H1 (cell line): ENCODE measurements at regions not wholly inside any gene's neighbourhood (a gene's known extent, or its start where the extent isn't known, plus 50 kb on each side); places are given as distances from the start of the nearest gene placed in this dataset.

ENCODE experiments used
- CTCF ChIA-PET: fragments of 300-600 bp; sonication (Branson Sonifier 250); formaldehyde crosslinking; loops from one replicate; lab custom pipeline; 2021; ENCODE audit not compliant: partially characterized antibody; lab: Charles Lee
- POLR2A ChIA-PET: fragments of 300-600 bp; sonication (Branson Sonifier 250); formaldehyde crosslinking; loops from one replicate; lab custom pipeline; 2021; ENCODE audit warnings: inconsistent platforms; ENCODE audit not compliant: partially characterized antibody; lab: Charles Lee
- DNase-seq, 2 experiments: peaks; one replicate each; pipeline versions ENCODE4 v3.0.0 to v3.0.0-alpha.2; 2010 to 2022; ENCODE audit warnings: low spot score in 2 of 2, low read depth in 1 of 2, mixed read lengths in 1 of 2
- FAIRE-seq: peaks from 2 replicates; lab custom pipeline; 2011; peaks lifted over from hg19 to GRCh38; lab: Jason Lieb, UNC
- H2AFZ ChIP-seq: 2 replicates; pipeline ENCODE4 v1.8.1; 2012; ENCODE audit warnings: low read length, inconsistent platforms
- H2AK5ac ChIP-seq: 2 replicates; pipeline ENCODE4 v1.6.1; 2013; ENCODE audit warnings: low read depth, low read length
- H2BK120ac ChIP-seq: replicated peaks from 2 replicates; pipeline ENCODE3; 2013; ENCODE audit warnings: low read depth, low read length, inconsistent platforms
- H2BK12ac ChIP-seq: 2 replicates; pipeline ENCODE4 v1.6.1; 2013; ENCODE audit warnings: low read depth, low read length
- H2BK15ac ChIP-seq: 2 replicates; pipeline ENCODE4 v1.6.1; 2013; ENCODE audit warnings: low read length
- H2BK20ac ChIP-seq: 2 replicates; pipeline ENCODE4 v1.6.1; 2013; ENCODE audit warnings: low read length
- H2BK5ac ChIP-seq: 2 replicates; pipeline ENCODE4 v1.6.1; 2013; ENCODE audit warnings: low read depth, low read length
- H3K14ac ChIP-seq: 2 replicates; pipeline ENCODE4 v1.6.1; 2013; ENCODE audit warnings: inconsistent platforms; ENCODE audit not compliant: insufficient read length
- H3K18ac ChIP-seq: 2 replicates; pipeline ENCODE4 v1.6.1; 2013; ENCODE audit warnings: low read length; ENCODE audit errors: extremely low read depth
- H3K23ac ChIP-seq: 2 replicates; pipeline ENCODE4 v1.6.1; 2013; ENCODE audit warnings: inconsistent platforms; ENCODE audit not compliant: insufficient read length
- H3K23me2 ChIP-seq: 2 replicates; pipeline ENCODE4 v1.6.1; 2013; ENCODE audit warnings: low read depth, low read length
- H3K27ac ChIP-seq: 2 replicates; pipeline ENCODE4 v1.6.1; 2011; ENCODE audit warnings: low read depth, low read length, inconsistent platforms
- H3K27me3 ChIP-seq, 4 experiments: replicated peaks in 1 of 4; 1 replicate in 1 of 4; 2 replicates in 3 of 4; pipeline versions ENCODE4 v1.6.1 to v1.8.1; 2011 to 2013; ENCODE audit warnings: low read length in 3 of 4, mild to moderate bottlenecking in 3 of 4, inconsistent platforms in 2 of 4, mixed read lengths in 2 of 4, moderate library complexity in 1 of 4; ENCODE audit not compliant: control insufficient read depth in 3 of 4, insufficient read depth in 3 of 4; ENCODE audit errors: extremely low read depth in 1 of 4
- H3K36me3 ChIP-seq, 4 experiments: 2 replicates each; pipeline versions ENCODE4 v1.6.1 to v1.8.1; 2011 to 2013; ENCODE audit warnings: mild to moderate bottlenecking in 4 of 4, low read length in 3 of 4, moderate library complexity in 2 of 4, control low read depth in 1 of 4, inconsistent platforms in 1 of 4; ENCODE audit not compliant: insufficient read depth in 4 of 4, control insufficient read depth in 2 of 4
- H3K4ac ChIP-seq: replicated peaks from 2 replicates; pipeline ENCODE3; 2013; ENCODE audit warnings: low read length, low read depth, mixed read lengths, inconsistent platforms; ENCODE audit not compliant: insufficient read length
- H3K4me1 ChIP-seq, 4 experiments: replicated peaks in 1 of 4; 1 replicate in 1 of 4; 2 replicates in 3 of 4; pipeline versions ENCODE4 v1.6.1 to v1.8.1; 2011 to 2013; ENCODE audit warnings: low read length in 3 of 4, inconsistent platforms in 2 of 4, mixed read lengths in 1 of 4; ENCODE audit not compliant: insufficient read depth in 4 of 4, control insufficient read depth in 3 of 4
- H3K4me2 ChIP-seq, 2 experiments: 2 replicates each; pipeline versions ENCODE4 v1.6.1 to v1.8.1; 2011 to 2013; ENCODE audit warnings: low read depth in 2 of 2, low read length in 2 of 2, control low read depth in 1 of 2, inconsistent platforms in 1 of 2, mild to moderate bottlenecking in 1 of 2; ENCODE audit not compliant: insufficient read depth in 1 of 2
- H3K4me3 ChIP-seq, 4 experiments: fragments of 200-600, 300-600 bp in 1 of 4; sonication (generic), shearing (Covaris generic), sonication (Bioruptor Twin) in 1 of 4; 2 replicates each; pipeline versions ENCODE4 v1.5.1 to v1.8.1; 2011 to 2016; ENCODE audit warnings: low read length in 4 of 4, low read depth in 3 of 4, control low read depth in 2 of 4, inconsistent platforms in 2 of 4, mild to moderate bottlenecking in 2 of 4, mixed read lengths in 1 of 4, moderate library complexity in 1 of 4; ENCODE audit not compliant: insufficient read depth in 2 of 4; ENCODE audit errors: extremely low read depth in 1 of 4
- H3K56ac ChIP-seq: replicated peaks from 2 replicates; pipeline ENCODE3; 2013; ENCODE audit warnings: low read depth, mild to moderate bottlenecking, mixed read lengths, low read length, inconsistent platforms; ENCODE audit not compliant: insufficient read length
- H3K79me1 ChIP-seq: 2 replicates; pipeline ENCODE4 v1.6.1; 2013; ENCODE audit warnings: low read depth, low read length, control low read depth
- H3K79me2 ChIP-seq, 2 experiments: 2 replicates each; pipeline versions ENCODE4 v1.6.1 to v1.8.1; 2012 to 2013; ENCODE audit warnings: low read length in 2 of 2, mild to moderate bottlenecking in 2 of 2, inconsistent platforms in 1 of 2; ENCODE audit not compliant: insufficient read depth in 2 of 2, control insufficient read depth in 1 of 2
- H3K9ac ChIP-seq, 4 experiments: replicated peaks in 1 of 4; 1 replicate in 1 of 4; 2 replicates in 3 of 4; pipeline versions ENCODE4 v1.6.1 to v1.8.1; 2011 to 2013; ENCODE audit warnings: low read depth in 3 of 4, low read length in 3 of 4, control low read depth in 2 of 4, mild to moderate bottlenecking in 2 of 4, moderate library complexity in 2 of 4, inconsistent platforms in 1 of 4; ENCODE audit errors: extremely low read depth in 1 of 4
- H3K9me3 ChIP-seq, 2 experiments: 2 replicates each; pipeline versions ENCODE4 v1.6.1 to v1.8.1; 2012 to 2013; ENCODE audit warnings: mild to moderate bottlenecking in 2 of 2, moderate library complexity in 2 of 2, control low read depth in 1 of 2, inconsistent platforms in 1 of 2, low read depth in 1 of 2, low read length in 1 of 2, mixed read lengths in 1 of 2; ENCODE audit not compliant: insufficient read depth in 2 of 2
- H4K20me1 ChIP-seq, 2 experiments: replicated peaks in 1 of 2; 2 replicates each; pipeline versions ENCODE3 to v1.8.1; 2011 to 2013; ENCODE audit warnings: inconsistent platforms in 2 of 2, low read length in 2 of 2, mild to moderate bottlenecking in 1 of 2; ENCODE audit not compliant: insufficient read depth in 2 of 2, control insufficient read depth in 1 of 2
- H4K5ac ChIP-seq: 2 replicates; pipeline ENCODE4 v1.6.1; 2013; ENCODE audit warnings: low read length, low read depth, mixed read lengths, inconsistent platforms; ENCODE audit not compliant: insufficient read length
- H4K8ac ChIP-seq: 2 replicates; pipeline ENCODE4 v1.8.0; 2013; ENCODE audit warnings: mild to moderate bottlenecking, moderate library complexity, low read length, inconsistent platforms; ENCODE audit not compliant: insufficient read depth; ENCODE audit errors: extremely low read depth
- H4K91ac ChIP-seq: replicated peaks from 2 replicates; pipeline ENCODE3; 2013; ENCODE audit warnings: low read length, mixed read lengths, inconsistent platforms; ENCODE audit not compliant: insufficient read length
- CTBP2 ChIP-seq: IDR thresholded peaks from 2 replicates; pipeline ENCODE4 v1.7.0; 2011; ENCODE audit warnings: borderline replicate concordance, mild to moderate bottlenecking, moderate library complexity, mixed read lengths, low read length; ENCODE audit not compliant: insufficient read depth, insufficient read length
- E2F6 ChIP-seq: IDR thresholded peaks from 2 replicates; pipeline ENCODE4 v1.6.1; 2012; ENCODE audit warnings: inconsistent platforms
- EP300 ChIP-seq, 2 experiments: IDR thresholded peaks; 1 replicate in 1 of 2; 2 replicates in 1 of 2; pipeline ENCODE4 v1.6.1; 2011 to 2012; ENCODE audit warnings: low read depth in 2 of 2, low read length in 2 of 2, mild to moderate bottlenecking in 2 of 2, borderline replicate concordance in 1 of 2, inconsistent platforms in 1 of 2, moderate library complexity in 1 of 2
- JUN ChIP-seq: IDR thresholded peaks from 2 replicates; pipeline ENCODE4 v1.6.1; 2011; ENCODE audit warnings: low read depth, mild to moderate bottlenecking, improper control_type of control experiment, low read length
- KDM4A ChIP-seq: IDR thresholded peaks from one replicate; pipeline ENCODE4 v1.7.1; 2012; ENCODE audit warnings: low read depth, mild to moderate bottlenecking, moderate library complexity, low read length, inconsistent platforms; ENCODE audit not compliant: severe bottlenecking
- POLR2AphosphoS5 ChIP-seq: IDR thresholded peaks from 2 replicates; pipeline ENCODE4 v1.6.1; 2011; ENCODE audit warnings: low read depth, low read length
- SIRT6 ChIP-seq: IDR thresholded peaks from one replicate; pipeline ENCODE4 v1.7.1; 2012; ENCODE audit warnings: low read length, inconsistent platforms
- TEAD4 ChIP-seq: IDR thresholded peaks from 2 replicates; pipeline ENCODE4 v1.6.1; 2012; ENCODE audit warnings: low read depth, low read length, inconsistent platforms, mixed read lengths
- USF2 ChIP-seq: IDR thresholded peaks from 2 replicates; pipeline ENCODE4 v1.6.1; 2011; ENCODE audit warnings: low read length, improper control_type of control experiment
- whole genome bisulfite sequencing, 2 experiments: shearing (Covaris generic) in 1 of 2; methylation state at CpG; one replicate each; pipeline versions ENCODE4 v1.1.6 to v1.1.7; 2013 to 2015; ENCODE audit warnings: low lambda C conversion rate in 2 of 2, mixed read lengths in 2 of 2, inconsistent platforms in 1 of 2, low coverage in 1 of 2, missing lambda C conversion rate in 1 of 2; ENCODE audit not compliant: insufficient replicate concordance in 2 of 2, insufficient coverage in 1 of 2, insufficient read length in 1 of 2; ENCODE audit errors: extremely low coverage in 1 of 2, missing lambda C conversion rate in 1 of 2; 5-methylcytosine and 5-hydroxymethylcytosine counted together

GRCh38 chr1:228937851-228938536, 202.7 kb downstream of the RHOU start:
- Histone ChIP-seq H3K9me3 (no peaks in the 10 kb centered on the region), H2BK15ac (0 out of 2 replicates have a peak overlapping the region, but pooled peaks have one; percentile 66), H3K56ac (no peak overlapping the region), H3K4ac (no peak overlapping the region), H3K18ac (peak overlapping the region; percentile 44; the same call in 1 of the 2 replicates), H3K27me3 (peaks cover 0 to 2% (median 0%) of the 10 kb centered on the region in 4 experiments; a peak in 1 of 7 replicates), H3K36me3 (no peaks in the 10 kb centered on the region), H3K79me1 (no peaks in the 10 kb centered on the region), H2AK5ac (no peak overlapping the region), H3K4me2 (no peak overlapping the region), H2BK12ac (peak overlapping the region; percentile 65; the same call in 1 of the 2 replicates), H3K79me2 (no peaks in the 10 kb centered on the region), H3K23ac (no peak overlapping the region), H4K91ac (no peak overlapping the region), H3K4me1 (peaks cover 0 to 22% (median 11%) of the 10 kb centered on the region in 4 experiments; a peak in 6 of 7 replicates), H2AFZ (peak overlapping the region; percentile 35; the same call in 1 of the 2 replicates), H4K8ac (no peak overlapping the region), H2BK120ac (no peak overlapping the region), H4K20me1 (no peaks in the 10 kb centered on the region), H2BK5ac (no peak overlapping the region), H3K4me3 (no peak overlapping the region), H3K9ac (no peak overlapping the region), H3K23me2 (no peaks in the 10 kb centered on the region; the same call in 1 of the 2 replicates), H3K14ac (no peak overlapping the region), H2BK20ac (peak overlapping the region; percentile 15), H4K5ac (no peak overlapping the region), H3K27ac (no peak overlapping the region)
- FAIRE-seq (no peak), DNase-seq (no peak)
- WGBS, 2 experiments = 73% methylated on average over 14 of the region's 14 CpGs; no CpG with 5 or more reads in 1 of the 2 experiments
- ChIA-PET CTCF (interaction anchor here (0.6 to 0.9 kb wide), 2 partner anchors 127 to 219 kb away, joined by 3 read pairs; no protein-coding TSS in a partner anchor), POLR2A (interaction anchor here (0.9 kb wide), 1 partner anchor 9 kb away, joined by 3 read pairs; no protein-coding TSS in a partner anchor)
- TF ChIP-seq JUN (no peak), SIRT6 (no peak), KDM4A (no peak), E2F6 (no peak), POLR2AphosphoS5 (no peak), TEAD4 (no peak), EP300 (IDR thresholded peaks at IDR 0.05; ENCODE audit: borderline replicate concordance in 1 of 2, low read depth in 2 of 2, low read length in 2 of 2) (no peak), CTBP2 (no peak), USF2 (no peak)
